ENCODE measurements at regions not wholly inside any gene's neighbourhood (a gene's known extent, or its start where the extent isn't known, plus 50 kb on each side); places are given as distances from the start of the nearest gene placed in this dataset.

DNA sequence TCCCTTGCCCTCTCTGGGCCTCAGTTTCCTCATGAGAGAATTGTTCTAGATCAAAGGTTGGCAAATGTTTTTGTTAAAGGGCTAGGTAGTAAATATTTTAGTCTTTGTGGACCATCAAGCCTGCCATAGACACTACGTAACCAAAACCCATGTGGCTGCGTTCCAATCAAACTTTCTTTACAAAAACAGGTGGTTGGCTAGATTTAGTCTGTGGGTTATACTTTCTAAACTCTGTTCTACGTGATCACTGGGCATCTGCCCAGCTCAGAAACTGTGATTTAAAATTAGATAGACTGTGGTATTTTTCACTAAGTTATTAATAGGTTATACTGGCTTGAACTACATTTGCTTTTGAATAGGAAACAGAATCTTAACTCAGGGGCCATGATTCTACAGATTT is 149.8 kb upstream of the DCC start:
- POLR2A ChIA-PET (ENCODE audit: unreplicated experiment), result no interaction called here
- no peak overlapping the region for H3K4me3 ChIP-seq (ENCODE audit: low read length)
- H3K9me3 ChIP-seq (ENCODE audit: low read length), result no peaks in the 10 kb centered on the region
- no peaks in the 10 kb centered on the region for H3K79me2 ChIP-seq (ENCODE audit: low read length)
- no peaks in the 10 kb centered on the region for H3F3A ChIP-seq (ENCODE audit: low read length, unreplicated experiment)
- H3K9me2 ChIP-seq (replicated peaks; ENCODE audit: low read length), result no peaks in the 10 kb centered on the region
- no peak overlapping the region for H2AFZ ChIP-seq (ENCODE audit: low read length)
- no peak overlapping the region for H3K4me2 ChIP-seq (ENCODE audit: low read length)
- no peaks in the 10 kb centered on the region for H3K4me1 ChIP-seq (ENCODE audit: insufficient read depth, low read length)
- DNase-seq, result no peak
- H3K9ac ChIP-seq (ENCODE audit: low read length), result no peak overlapping the region
- H4K20me1 ChIP-seq (ENCODE audit: low read length), result no peaks in the 10 kb centered on the region
- no peak overlapping the region for H3K27ac ChIP-seq (ENCODE audit: low read length)
- H3K36me3 ChIP-seq (ENCODE audit: low read depth, low read length), result no peaks in the 10 kb centered on the region
- intact Hi-C loops (cut with micrococcal nuclease), result no loop called here
- no peak for TF ChIP-seq EZH2 (IDR thresholded peaks at IDR 0.05; ENCODE audit: low read length, unreplicated experiment)
- TF ChIP-seq EZH2phosphoT487 (IDR thresholded peaks at IDR 0.05; ENCODE audit: borderline replicate concordance, low read length), result no peak
- TF ChIP-seq, protein P1, sequence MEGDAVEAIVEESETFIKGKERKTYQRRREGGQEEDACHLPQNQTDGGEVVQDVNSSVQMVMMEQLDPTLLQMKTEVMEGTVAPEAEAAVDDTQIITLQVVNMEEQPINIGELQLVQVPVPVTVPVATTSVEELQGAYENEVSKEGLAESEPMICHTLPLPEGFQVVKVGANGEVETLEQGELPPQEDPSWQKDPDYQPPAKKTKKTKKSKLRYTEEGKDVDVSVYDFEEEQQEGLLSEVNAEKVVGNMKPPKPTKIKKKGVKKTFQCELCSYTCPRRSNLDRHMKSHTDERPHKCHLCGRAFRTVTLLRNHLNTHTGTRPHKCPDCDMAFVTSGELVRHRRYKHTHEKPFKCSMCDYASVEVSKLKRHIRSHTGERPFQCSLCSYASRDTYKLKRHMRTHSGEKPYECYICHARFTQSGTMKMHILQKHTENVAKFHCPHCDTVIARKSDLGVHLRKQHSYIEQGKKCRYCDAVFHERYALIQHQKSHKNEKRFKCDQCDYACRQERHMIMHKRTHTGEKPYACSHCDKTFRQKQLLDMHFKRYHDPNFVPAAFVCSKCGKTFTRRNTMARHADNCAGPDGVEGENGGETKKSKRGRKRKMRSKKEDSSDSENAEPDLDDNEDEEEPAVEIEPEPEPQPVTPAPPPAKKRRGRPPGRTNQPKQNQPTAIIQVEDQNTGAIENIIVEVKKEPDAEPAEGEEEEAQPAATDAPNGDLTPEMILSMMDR (conservative IDR thresholded peaks at IDR 0.05; ENCODE audit: low read depth, low read length), result no peak
- no peak for ATAC-seq
- no peaks in the 10 kb centered on the region for H3K27me3 ChIP-seq (ENCODE audit: low read length)
- BruUV-seq (replicated peaks), result no TSS peak
- CTCF ChIA-PET, result no interaction called here

DNA sequence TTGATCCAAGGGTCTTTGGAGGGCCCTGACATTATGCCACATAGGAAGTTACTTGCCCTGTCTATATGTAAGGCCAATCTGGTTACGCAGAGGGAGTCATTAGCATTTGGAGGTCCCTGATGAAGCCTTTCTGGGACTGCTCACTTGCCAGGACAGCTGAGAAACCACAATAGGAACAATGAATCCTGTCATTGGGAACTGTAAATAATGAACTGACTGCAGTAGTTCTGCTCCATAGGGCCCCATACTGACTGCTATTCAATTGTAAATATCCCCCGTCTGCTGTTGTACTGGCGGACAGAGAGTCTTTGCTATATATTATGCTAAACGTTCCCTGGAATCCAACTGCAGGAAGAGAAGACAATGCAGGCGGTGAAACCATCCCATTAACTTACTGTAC is 149.4 kb upstream of the DCC start:
- H3F3A ChIP-seq (ENCODE audit: low read length, unreplicated experiment), result no peaks in the 10 kb centered on the region
- H2AFZ ChIP-seq (ENCODE audit: low read length), result no peak overlapping the region
- DNase-seq, result no peak
- no peak overlapping the region for H3K27ac ChIP-seq (ENCODE audit: low read length)
- H3K9me2 ChIP-seq (replicated peaks; ENCODE audit: low read length), result no peaks in the 10 kb centered on the region
- no peak overlapping the region for H3K4me2 ChIP-seq (ENCODE audit: low read length)
- no peaks in the 10 kb centered on the region for H3K36me3 ChIP-seq (ENCODE audit: low read depth, low read length)
- intact Hi-C loops (cut with micrococcal nuclease), result no loop called here
- no TSS peak for BruUV-seq (replicated peaks)
- H3K4me3 ChIP-seq (ENCODE audit: low read length), result no peak overlapping the region
- ChIA-PET CTCF (no interaction called here), POLR2A (ENCODE audit: unreplicated experiment) (no interaction called here)
- no peaks in the 10 kb centered on the region for H3K4me1 ChIP-seq (ENCODE audit: insufficient read depth, low read length)
- no peaks in the 10 kb centered on the region for H3K9me3 ChIP-seq (ENCODE audit: low read length)
- H3K9ac ChIP-seq (ENCODE audit: low read length), result no peak overlapping the region
- H4K20me1 ChIP-seq (ENCODE audit: low read length), result no peaks in the 10 kb centered on the region
- H3K27me3 ChIP-seq (ENCODE audit: low read length), result no peaks in the 10 kb centered on the region
- H3K79me2 ChIP-seq (ENCODE audit: low read length), result no peaks in the 10 kb centered on the region
- ATAC-seq, result no peak
- TF ChIP-seq, protein P1 (conservative IDR thresholded peaks at IDR 0.05; ENCODE audit: low read depth, low read length), result no peak
- TF ChIP-seq EZH2 (IDR thresholded peaks at IDR 0.05; ENCODE audit: low read length, unreplicated experiment) (no peak), EZH2phosphoT487 (IDR thresholded peaks at IDR 0.05; ENCODE audit: borderline replicate concordance, low read length) (no peak)

DNA sequence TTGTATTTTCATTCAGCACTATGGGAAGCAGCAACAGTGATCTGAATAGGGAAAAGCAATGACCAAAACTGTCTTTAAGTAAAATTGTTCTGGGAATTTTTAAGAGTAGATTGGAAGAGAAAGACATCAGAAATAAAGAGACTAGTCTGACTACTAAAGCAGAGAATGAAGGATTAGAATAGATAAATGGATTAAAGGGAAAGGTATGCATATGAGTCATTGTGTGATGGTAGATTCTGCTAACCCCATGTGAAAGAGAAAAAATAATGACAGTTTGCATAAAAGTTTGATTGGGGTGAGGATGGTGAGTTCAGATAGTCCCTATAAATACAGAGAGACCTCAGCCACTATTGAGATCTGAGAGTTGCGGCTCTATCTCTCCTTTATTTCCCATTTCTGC is 139.6 kb upstream of the DCC start:
- Histone ChIP-seq H3F3A (ENCODE audit: low read length, unreplicated experiment) (no peaks in the 10 kb centered on the region), H4K20me1 (ENCODE audit: low read length) (no peaks in the 10 kb centered on the region), H3K4me2 (ENCODE audit: low read length) (no peak overlapping the region), H3K27ac (ENCODE audit: low read length) (no peak overlapping the region), H3K4me3 (ENCODE audit: low read length) (no peak overlapping the region), H3K9me2 (replicated peaks; ENCODE audit: low read length) (no peaks in the 10 kb centered on the region), H3K27me3 (ENCODE audit: low read length) (0 out of 2 replicates have a peak, but pooled peaks cover 6% of the 10 kb centered on the region), H3K4me1 (ENCODE audit: insufficient read depth, low read length) (no peaks in the 10 kb centered on the region), H3K36me3 (ENCODE audit: low read depth, low read length) (no peaks in the 10 kb centered on the region), H3K79me2 (ENCODE audit: low read length) (no peaks in the 10 kb centered on the region), H3K9me3 (ENCODE audit: low read length) (0 out of 2 replicates have a peak, but pooled peaks cover 7% of the 10 kb centered on the region), H3K9ac (ENCODE audit: low read length) (no peak overlapping the region), H2AFZ (ENCODE audit: low read length) (no peak overlapping the region)
- ChIA-PET CTCF (no interaction called here), POLR2A (ENCODE audit: unreplicated experiment) (no interaction called here)
- DNase-seq (no peak), ATAC-seq (no peak)
- no TSS peak for BruUV-seq (replicated peaks)
- intact Hi-C loops (cut with micrococcal nuclease), result no loop called here
- TF ChIP-seq EZH2 (IDR thresholded peaks at IDR 0.05; ENCODE audit: low read length, unreplicated experiment), result no peak
